ENCODE measurements at regions not wholly inside any gene's neighbourhood (a gene's known extent, or its start where the extent isn't known, plus 50 kb on each side); places are given as distances from the start of the nearest gene placed in this dataset.
A peak's percentile ranks its signal among the peaks of the same experiment; 100 is the strongest.
"Not testable (repeated sequence)": the region's sequence is repeated elsewhere in the genome, so short reads cannot be mapped to it uniquely, and the experiment has no call there.

- no peak for DNase-seq
Observed at GRCh38 chr1:201639826-201640225, 100.9 kb downstream of the NAV1 start.

DNA sequence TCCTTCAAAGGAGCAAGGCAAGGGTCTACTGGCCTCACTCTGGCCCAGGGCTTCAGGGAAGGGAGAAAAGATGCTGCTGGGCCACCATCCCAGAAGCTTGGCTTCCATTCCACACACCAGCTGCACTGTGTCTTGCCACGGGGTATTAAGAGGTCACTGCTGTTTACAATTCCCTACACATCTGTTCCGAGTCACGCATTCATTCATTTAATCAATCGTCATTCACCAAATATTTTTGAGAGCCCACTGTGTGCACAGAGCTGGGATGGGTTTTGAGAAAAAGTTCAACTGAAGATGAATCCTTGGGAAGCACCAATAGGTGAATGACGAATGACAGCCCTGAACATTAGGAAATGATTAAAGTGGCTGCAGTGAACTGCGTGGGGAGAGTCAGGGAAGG lies 101.7 kb downstream of the NAV1 start:
- no peak for DNase-seq

- DNase-seq = no peak
Observed at GRCh38 chr1:201641524-201642253, 102.8 kb downstream of the NAV1 start.

DNA sequence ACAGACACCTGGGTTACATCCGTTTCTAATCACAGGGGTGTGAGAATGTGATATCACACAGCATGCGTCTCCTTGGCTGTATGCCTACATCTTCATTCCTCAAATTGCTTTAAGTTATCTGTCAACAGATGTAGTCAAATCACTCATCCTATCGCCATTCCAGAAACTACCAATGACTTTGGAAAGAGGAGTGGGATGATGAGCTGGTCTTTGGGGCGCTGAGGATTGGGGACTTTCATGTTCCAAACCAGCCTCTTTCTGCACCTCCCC lies 104.8 kb downstream of the NAV1 start:
- DNase-seq = no peak

DNA sequence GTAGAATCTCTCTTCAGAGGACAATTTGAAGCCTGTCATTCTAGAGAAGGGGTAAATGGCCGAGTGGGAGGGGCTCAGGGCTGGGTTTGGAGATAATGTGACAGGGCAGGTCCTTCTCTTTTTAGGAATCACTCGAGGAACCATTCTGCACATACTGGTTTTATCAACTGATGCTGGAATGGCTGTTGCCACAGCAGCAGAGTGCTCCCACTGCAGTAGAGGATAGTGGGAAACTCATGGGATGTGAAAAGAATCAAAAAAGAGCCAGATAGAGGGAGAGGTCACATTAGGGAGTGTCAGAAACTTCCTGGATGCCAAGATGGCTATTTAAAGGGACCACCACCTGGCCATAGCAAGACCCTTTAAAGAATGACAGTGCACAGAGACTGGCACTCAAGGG lies 105.3 kb downstream of the NAV1 start:
- DNase-seq = no peak

DNA sequence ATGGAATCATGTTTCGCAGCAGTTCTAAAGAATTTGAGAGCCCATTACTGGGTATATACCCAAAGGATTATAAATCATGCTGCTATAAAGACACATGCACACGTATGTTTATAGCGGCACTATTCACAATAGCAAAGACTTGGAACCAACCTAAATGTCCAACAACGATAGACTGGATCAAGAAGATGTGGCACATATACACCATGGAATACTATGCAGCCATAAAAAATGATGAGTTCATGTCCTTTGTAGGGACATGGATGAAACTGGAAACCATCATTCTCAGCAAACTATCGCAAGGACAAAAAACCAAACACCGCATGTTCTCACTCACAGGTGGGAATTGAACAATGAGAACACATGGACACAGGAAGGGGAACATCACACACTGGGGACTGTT lies 106.1 kb downstream of the NAV1 start:
- not testable (repeated sequence) for DNase-seq

DNA sequence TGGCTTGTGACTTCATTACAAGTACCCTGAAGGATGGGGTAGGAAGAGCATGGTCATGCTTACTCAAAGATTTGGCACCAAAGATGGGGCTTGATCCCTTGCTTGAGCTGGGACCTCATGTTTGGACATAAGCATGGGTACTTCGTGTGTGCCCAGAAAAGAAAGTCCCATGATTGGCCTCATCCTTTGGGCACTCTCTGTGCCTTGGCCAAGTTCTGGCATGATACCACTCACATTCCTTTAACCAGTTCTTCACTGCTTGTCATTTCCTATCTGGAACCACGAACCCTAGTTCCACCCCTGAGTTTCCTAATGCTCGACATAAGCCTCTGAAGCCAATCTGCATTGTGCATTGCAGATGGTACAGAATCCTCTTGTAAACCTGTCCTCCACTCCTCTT lies 107.0 kb downstream of the NAV1 start:
- DNase-seq = no peak

DNA sequence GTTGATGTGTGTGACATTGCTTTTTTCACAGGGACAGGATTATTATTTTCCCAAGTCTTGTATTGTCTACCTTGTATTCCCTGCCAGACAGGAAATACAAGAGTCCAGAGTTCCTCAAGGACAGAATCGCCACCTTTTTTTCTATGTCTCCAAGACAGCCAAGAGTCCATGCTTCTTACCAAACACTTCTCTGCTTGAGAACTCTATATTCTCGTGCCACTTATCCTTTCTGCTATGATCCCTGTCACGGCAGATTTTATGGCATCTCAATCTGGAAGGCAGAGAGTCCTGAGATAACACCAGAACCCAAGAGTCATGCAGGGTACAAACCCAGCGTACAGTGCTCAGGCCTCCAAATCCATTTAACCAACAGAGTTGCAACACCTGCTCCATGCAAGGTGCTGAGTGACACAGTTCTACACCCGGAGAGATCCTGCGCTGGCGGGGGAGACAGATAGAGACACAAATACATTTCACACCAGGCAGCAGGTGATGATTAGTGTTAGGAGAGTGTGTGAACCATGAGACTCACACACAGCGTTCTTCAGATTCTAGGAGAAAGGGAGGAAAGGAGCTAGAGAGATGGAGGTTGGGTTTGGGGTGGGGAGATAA lies 107.6 kb downstream of the NAV1 start:
- DNase-seq = no peak

GRCh38 chr1:201647094-201647493 lies 108.2 kb downstream of the NAV1 start:
- DNase-seq = no peak

DNA sequence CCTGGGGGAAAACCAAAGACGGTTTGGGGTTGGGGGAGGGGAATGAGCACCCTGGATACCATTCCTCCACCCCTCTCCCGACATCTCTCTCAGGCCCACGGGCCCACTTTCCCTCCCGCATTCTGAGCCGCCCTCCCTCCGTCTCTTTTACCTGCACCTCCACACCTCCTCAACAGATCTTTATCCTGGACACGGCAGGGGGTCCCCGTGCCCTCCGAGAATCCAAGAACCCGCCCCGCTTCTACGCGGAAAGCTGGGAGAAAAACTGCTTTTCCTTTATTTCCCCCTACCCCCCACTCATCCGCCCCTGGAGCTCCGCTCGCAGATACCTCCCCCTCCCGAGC lies 108.8 kb downstream of the NAV1 start:
- no peak for DNase-seq

- peak; percentile 11 for DNase-seq
Observed at GRCh38 chr1:201648066-201648906, 109.4 kb downstream of the NAV1 start.

GRCh38 chr1:201648907-201649721 lies 110.2 kb downstream of the NAV1 start:
- peak; percentile 42 for DNase-seq

DNA sequence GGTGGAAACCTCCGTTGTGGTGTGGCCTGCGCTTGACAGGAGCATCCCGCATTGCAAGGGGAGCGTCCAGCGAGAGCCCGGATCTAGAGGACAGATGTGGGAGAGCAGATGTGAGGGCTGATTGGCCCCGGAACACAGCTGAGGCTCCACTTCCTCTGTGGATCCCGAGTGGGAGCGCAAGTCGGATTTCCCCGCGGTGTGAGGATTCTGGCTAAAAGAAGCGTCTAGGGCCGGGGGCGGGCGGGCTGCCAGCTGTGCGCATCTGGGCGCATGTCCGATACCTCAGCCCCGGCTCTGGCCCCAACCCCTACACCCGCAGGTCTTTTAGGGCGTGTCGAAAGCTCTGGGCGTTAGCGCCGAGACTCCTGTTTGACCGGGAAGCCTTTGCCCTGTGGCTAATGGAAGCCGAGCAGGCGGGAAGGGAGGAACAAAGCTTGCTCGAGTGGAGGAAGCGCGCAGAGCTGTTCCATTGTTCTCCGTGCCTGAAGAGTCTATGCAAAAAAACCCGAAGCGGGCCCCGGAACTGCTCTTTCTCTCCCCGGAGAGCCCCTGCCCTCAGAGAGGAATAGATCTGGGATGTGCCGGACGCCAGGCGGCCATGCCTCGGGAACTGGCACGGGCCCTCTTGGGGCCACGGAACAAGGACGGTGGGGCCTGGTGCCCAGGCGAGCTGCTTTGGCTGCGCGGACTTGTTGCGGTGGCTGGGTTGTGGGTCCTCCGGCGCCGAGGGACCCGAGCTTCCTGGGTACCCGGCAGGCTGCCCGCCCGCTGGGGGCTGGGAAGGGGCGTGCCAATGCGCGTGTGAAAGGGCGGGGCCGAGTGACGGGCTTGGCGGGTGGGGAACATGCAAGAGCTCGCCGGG lies 111.1 kb downstream of the NAV1 start:
- DNase-seq = peak; percentile 47

- DNase-seq = no peak
Observed at GRCh38 chr1:201650623-201650933, 111.7 kb downstream of the NAV1 start.

GRCh38 chr1:201652181-201652580 lies 113.3 kb downstream of the NAV1 start:
- DNase-seq = no peak

- DNase-seq = no peak
Observed at GRCh38 chr1:201653233-201653632, 114.3 kb downstream of the NAV1 start.

- no peak for DNase-seq
Observed at GRCh38 chr1:201653883-201654282, 115.0 kb downstream of the NAV1 start.

- DNase-seq = no peak
Observed at GRCh38 chr1:201655243-201655642, 116.3 kb downstream of the NAV1 start.

GRCh38 chr1:201655910-201656309 lies 117.0 kb downstream of the NAV1 start:
- no peak for DNase-seq

DNA sequence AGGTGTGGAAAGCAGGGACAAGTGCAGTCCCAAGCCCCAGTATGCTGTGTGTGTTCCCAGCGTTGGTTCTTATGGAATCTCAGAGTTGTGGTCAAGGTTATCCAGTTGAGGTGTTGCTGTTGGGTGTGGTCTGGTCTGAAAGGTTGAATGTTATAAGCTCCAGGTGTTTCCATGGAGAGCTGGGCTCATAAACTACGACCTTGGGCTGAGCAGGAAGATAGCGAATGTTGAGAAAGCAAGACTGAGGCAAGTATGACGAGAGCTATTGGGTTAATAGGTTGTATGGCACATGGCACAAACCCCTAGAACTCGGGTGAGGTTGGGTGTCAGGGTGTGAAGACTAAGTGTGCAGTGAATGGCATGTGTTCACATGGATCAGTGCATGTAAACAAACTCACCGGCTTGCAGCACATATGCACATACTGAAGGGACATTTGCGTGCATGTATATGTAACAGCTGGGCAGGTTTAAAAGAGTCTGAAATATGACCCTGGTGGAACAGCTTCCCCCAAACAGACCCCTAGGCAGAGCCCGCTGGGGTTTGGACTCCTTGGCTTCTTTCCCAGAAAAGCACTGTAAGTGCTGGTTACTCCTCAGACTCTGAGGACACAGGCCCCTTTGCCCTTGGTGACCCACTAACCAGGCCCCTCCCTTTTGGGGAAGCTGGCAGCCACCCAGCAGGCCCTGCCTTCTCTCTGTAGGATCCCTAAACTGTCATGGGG lies 117.5 kb downstream of the NAV1 start:
- DNase-seq = peak; percentile 59

DNA sequence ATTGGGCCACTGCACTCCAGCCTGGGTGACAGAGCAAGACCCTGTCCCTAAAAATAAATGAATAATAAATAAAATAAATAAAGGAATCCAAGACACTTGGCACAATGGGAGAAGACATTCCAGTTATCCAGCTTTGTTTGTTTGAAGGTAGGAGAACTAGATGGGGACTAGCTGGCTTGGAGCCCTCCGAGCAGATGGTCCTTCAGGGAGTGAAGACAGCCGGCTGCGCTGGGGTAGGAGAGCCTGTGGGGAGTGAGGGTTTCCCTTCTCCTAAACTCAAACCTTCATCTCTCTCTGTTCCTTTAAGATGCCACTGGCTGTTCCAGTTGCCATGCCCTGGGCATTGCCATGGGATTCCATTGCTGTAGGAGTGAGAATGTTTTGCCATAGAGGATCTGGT lies 120.6 kb downstream of the NAV1 start:
- no peak for DNase-seq
